ENCODE measurements at regions not wholly inside any gene's neighbourhood (a gene's known extent, or its start where the extent isn't known, plus 50 kb on each side); places are given as distances from the start of the nearest gene placed in this dataset.

- TF ChIP-seq, protein P1, sequence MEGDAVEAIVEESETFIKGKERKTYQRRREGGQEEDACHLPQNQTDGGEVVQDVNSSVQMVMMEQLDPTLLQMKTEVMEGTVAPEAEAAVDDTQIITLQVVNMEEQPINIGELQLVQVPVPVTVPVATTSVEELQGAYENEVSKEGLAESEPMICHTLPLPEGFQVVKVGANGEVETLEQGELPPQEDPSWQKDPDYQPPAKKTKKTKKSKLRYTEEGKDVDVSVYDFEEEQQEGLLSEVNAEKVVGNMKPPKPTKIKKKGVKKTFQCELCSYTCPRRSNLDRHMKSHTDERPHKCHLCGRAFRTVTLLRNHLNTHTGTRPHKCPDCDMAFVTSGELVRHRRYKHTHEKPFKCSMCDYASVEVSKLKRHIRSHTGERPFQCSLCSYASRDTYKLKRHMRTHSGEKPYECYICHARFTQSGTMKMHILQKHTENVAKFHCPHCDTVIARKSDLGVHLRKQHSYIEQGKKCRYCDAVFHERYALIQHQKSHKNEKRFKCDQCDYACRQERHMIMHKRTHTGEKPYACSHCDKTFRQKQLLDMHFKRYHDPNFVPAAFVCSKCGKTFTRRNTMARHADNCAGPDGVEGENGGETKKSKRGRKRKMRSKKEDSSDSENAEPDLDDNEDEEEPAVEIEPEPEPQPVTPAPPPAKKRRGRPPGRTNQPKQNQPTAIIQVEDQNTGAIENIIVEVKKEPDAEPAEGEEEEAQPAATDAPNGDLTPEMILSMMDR (conservative IDR thresholded peaks at IDR 0.05; ENCODE audit: low read length) = no peak
- no peak for TF ChIP-seq EZH2phosphoT487 (IDR thresholded peaks at IDR 0.05; ENCODE audit: borderline replicate concordance)
Observed at GRCh38 chr10:47184724-47185330, 115.2 kb upstream of the GDF10 start.

Data from Loucy (cell line).